Kidney glomerular epithelial cell (primary cell): ENCODE measurements at regions not wholly inside any gene's neighbourhood (a gene's known extent, or its start where the extent isn't known, plus 50 kb on each side); places are given as distances from the start of the nearest gene placed in this dataset.
"Not testable (repeated sequence)": the region's sequence is repeated elsewhere in the genome, so short reads cannot be mapped to it uniquely, and the experiment has no call there.

Experiments
- DNase-seq: peaks from one replicate; lab custom pipeline; 2025; lab: John Stamatoyannopoulos, UW

GRCh38 chr13:59236944-59237343, 926.8 kb downstream of the DIAPH3 start:
- DNase-seq = no peak

- DNase-seq = no peak
Measured at GRCh38 chr13:59247171-59247570, 916.6 kb downstream of the DIAPH3 start.

GRCh38 chr13:59250336-59251189, 913.2 kb downstream of the DIAPH3 start:
- no peak for DNase-seq

GRCh38 chr13:59259165-59260000, 904.3 kb downstream of the DIAPH3 start:
- DNase-seq = no peak

- DNase-seq = no peak
Measured at GRCh38 chr13:59261928-59262488, 901.7 kb downstream of the DIAPH3 start.

GRCh38 chr13:59263531-59263930, 900.2 kb downstream of the DIAPH3 start:
- no peak for DNase-seq

- DNase-seq = peak; percentile 4
Measured at GRCh38 chr13:59266478-59267063, 897.2 kb downstream of the DIAPH3 start.

- DNase-seq = peak; percentile 48
Measured at GRCh38 chr13:59269476-59269875, 894.3 kb downstream of the DIAPH3 start.

- DNase-seq = no peak
Measured at GRCh38 chr13:59270327-59270726, 893.4 kb downstream of the DIAPH3 start.

GRCh38 chr13:59274958-59275727, 888.6 kb downstream of the DIAPH3 start:
- no peak for DNase-seq

GRCh38 chr13:59276436-59276835, 887.3 kb downstream of the DIAPH3 start:
- no peak for DNase-seq

GRCh38 chr13:59277106-59277505, 886.6 kb downstream of the DIAPH3 start:
- no peak for DNase-seq

- DNase-seq = no peak
Measured at GRCh38 chr13:59279028-59279427, 884.7 kb downstream of the DIAPH3 start.

GRCh38 chr13:59279576-59279975, 884.2 kb downstream of the DIAPH3 start:
- DNase-seq = no peak

GRCh38 chr13:59280297-59280696, 883.4 kb downstream of the DIAPH3 start:
- DNase-seq = no peak

GRCh38 chr13:59281453-59281852, 882.3 kb downstream of the DIAPH3 start:
- no peak for DNase-seq

- not testable (repeated sequence) for DNase-seq
Measured at GRCh38 chr13:59292240-59292639, 871.5 kb downstream of the DIAPH3 start.

- no peak for DNase-seq
Measured at GRCh38 chr13:59299584-59299983, 864.1 kb downstream of the DIAPH3 start.

GRCh38 chr13:59300355-59301173, 863.2 kb downstream of the DIAPH3 start:
- DNase-seq = no peak

- no peak for DNase-seq
Measured at GRCh38 chr13:59301174-59301567, 862.6 kb downstream of the DIAPH3 start.

- DNase-seq = no peak
Measured at GRCh38 chr13:59303433-59303832, 860.3 kb downstream of the DIAPH3 start.
